ENCODE measurements at regions not wholly inside any gene's neighbourhood (a gene's known extent, or its start where the extent isn't known, plus 50 kb on each side); places are given as distances from the start of the nearest gene placed in this dataset.

- TF ChIP-seq EP300 (IDR thresholded peaks at IDR 0.05; ENCODE audit: low read depth): no peak
- TF ChIP-seq CTCF (IDR thresholded peaks at IDR 0.05): no peak
- TF ChIP-seq POLR2A (IDR thresholded peaks at IDR 0.05): no peak
- TF ChIP-seq POLR2AphosphoS5 (IDR thresholded peaks at IDR 0.05): no peak
Observed at GRCh38 chr22:34587357-34588356, 478.3 kb upstream of the ISX start.
